Activated naive CD8-positive, alpha-beta T cell treated with anti-CD3 and anti-CD28 coated beads for 36 hours (primary cell): ENCODE measurements at regions not wholly inside any gene's neighbourhood (a gene's known extent, or its start where the extent isn't known, plus 50 kb on each side); places are given as distances from the start of the nearest gene placed in this dataset.

Experiments
- DNase-seq: peaks from one replicate; pipeline ENCODE4 v3.0.0; 2021
- H3K27ac Mint-ChIP-seq: one replicate; pipeline ENCODE4 v1.8.0; 2022; ENCODE audit warnings: mild to moderate bottlenecking, moderate library complexity, mixed read lengths
- H3K27me3 Mint-ChIP-seq: one replicate; pipeline ENCODE4 v1.8.0; 2022; ENCODE audit warnings: mild to moderate bottlenecking, mixed read lengths
- H3K36me3 Mint-ChIP-seq: one replicate; pipeline ENCODE4 v1.8.0; 2021; ENCODE audit warnings: mild to moderate bottlenecking, mixed read lengths
- H3K4me1 Mint-ChIP-seq: one replicate; pipeline ENCODE4 v1.8.0; 2021; ENCODE audit warnings: mixed read lengths
- H3K4me3 Mint-ChIP-seq: one replicate; pipeline ENCODE4 v1.8.0; 2022; ENCODE audit warnings: mild to moderate bottlenecking, moderate library complexity, mixed read lengths
- H3K9me3 Mint-ChIP-seq: one replicate; pipeline ENCODE4 v1.8.0; 2022; ENCODE audit warnings: mixed read lengths

GRCh38 chr3:116873142-116873541, 163.6 kb downstream of the TUSC7 start:
- no peaks in the 10 kb centered on the region for H3K27me3 Mint-ChIP-seq
- no peak for DNase-seq
- H3K4me3 Mint-ChIP-seq = no peak overlapping the region
- no peaks in the 10 kb centered on the region for H3K9me3 Mint-ChIP-seq
- no peaks in the 10 kb centered on the region for H3K36me3 Mint-ChIP-seq
- no peak overlapping the region for H3K27ac Mint-ChIP-seq
- no peaks in the 10 kb centered on the region for H3K4me1 Mint-ChIP-seq

GRCh38 chr3:116877968-116878367, 168.4 kb downstream of the TUSC7 start:
- H3K9me3 Mint-ChIP-seq = no peaks in the 10 kb centered on the region
- DNase-seq = no peak
- H3K36me3 Mint-ChIP-seq = no peaks in the 10 kb centered on the region
- no peak overlapping the region for H3K27ac Mint-ChIP-seq
- no peaks in the 10 kb centered on the region for H3K4me1 Mint-ChIP-seq
- H3K4me3 Mint-ChIP-seq = no peak overlapping the region
- H3K27me3 Mint-ChIP-seq = no peaks in the 10 kb centered on the region

GRCh38 chr3:116886202-116886893, 176.8 kb downstream of the TUSC7 start:
- no peak overlapping the region for H3K27ac Mint-ChIP-seq
- no peak overlapping the region for H3K4me3 Mint-ChIP-seq
- no peaks in the 10 kb centered on the region for H3K36me3 Mint-ChIP-seq
- H3K27me3 Mint-ChIP-seq = no peaks in the 10 kb centered on the region
- H3K9me3 Mint-ChIP-seq = no peaks in the 10 kb centered on the region
- DNase-seq = no peak
- H3K4me1 Mint-ChIP-seq = no peaks in the 10 kb centered on the region

GRCh38 chr3:116896116-116896515, 186.5 kb downstream of the TUSC7 start:
- no peak overlapping the region for H3K27ac Mint-ChIP-seq
- no peaks in the 10 kb centered on the region for H3K27me3 Mint-ChIP-seq
- H3K4me1 Mint-ChIP-seq = no peaks in the 10 kb centered on the region
- H3K4me3 Mint-ChIP-seq = no peak overlapping the region
- no peaks in the 10 kb centered on the region for H3K36me3 Mint-ChIP-seq
- no peaks in the 10 kb centered on the region for H3K9me3 Mint-ChIP-seq
- no peak for DNase-seq

- no peak overlapping the region for H3K27ac Mint-ChIP-seq
- no peaks in the 10 kb centered on the region for H3K9me3 Mint-ChIP-seq
- DNase-seq = no peak
- H3K4me1 Mint-ChIP-seq = no peaks in the 10 kb centered on the region
- H3K36me3 Mint-ChIP-seq = no peaks in the 10 kb centered on the region
- no peak overlapping the region for H3K4me3 Mint-ChIP-seq
- H3K27me3 Mint-ChIP-seq = no peaks in the 10 kb centered on the region
These were observed 187.8 kb downstream of the TUSC7 start for GRCh38 chr3:116897382-116897781.

GRCh38 chr3:116899253-116899652, 189.7 kb downstream of the TUSC7 start:
- H3K27me3 Mint-ChIP-seq = no peaks in the 10 kb centered on the region
- no peaks in the 10 kb centered on the region for H3K9me3 Mint-ChIP-seq
- no peaks in the 10 kb centered on the region for H3K36me3 Mint-ChIP-seq
- H3K27ac Mint-ChIP-seq = no peak overlapping the region
- no peaks in the 10 kb centered on the region for H3K4me1 Mint-ChIP-seq
- H3K4me3 Mint-ChIP-seq = no peak overlapping the region
- no peak for DNase-seq

GRCh38 chr3:116905334-116905733, 195.8 kb downstream of the TUSC7 start:
- no peaks in the 10 kb centered on the region for H3K36me3 Mint-ChIP-seq
- no peaks in the 10 kb centered on the region for H3K4me1 Mint-ChIP-seq
- H3K4me3 Mint-ChIP-seq = no peak overlapping the region
- H3K27ac Mint-ChIP-seq = no peak overlapping the region
- DNase-seq = no peak
- H3K9me3 Mint-ChIP-seq = no peaks in the 10 kb centered on the region
- H3K27me3 Mint-ChIP-seq = no peaks in the 10 kb centered on the region

- no peaks in the 10 kb centered on the region for H3K9me3 Mint-ChIP-seq
- DNase-seq = no peak
- no peak overlapping the region for H3K27ac Mint-ChIP-seq
- H3K4me1 Mint-ChIP-seq = no peaks in the 10 kb centered on the region
- H3K4me3 Mint-ChIP-seq = no peak overlapping the region
- no peaks in the 10 kb centered on the region for H3K27me3 Mint-ChIP-seq
- no peaks in the 10 kb centered on the region for H3K36me3 Mint-ChIP-seq
These were observed 196.2 kb downstream of the TUSC7 start for GRCh38 chr3:116905794-116906193.

GRCh38 chr3:116912116-116912515, 202.5 kb downstream of the TUSC7 start:
- H3K4me3 Mint-ChIP-seq = no peak overlapping the region
- no peaks in the 10 kb centered on the region for H3K36me3 Mint-ChIP-seq
- H3K4me1 Mint-ChIP-seq = no peaks in the 10 kb centered on the region
- H3K27me3 Mint-ChIP-seq = no peaks in the 10 kb centered on the region
- H3K9me3 Mint-ChIP-seq = peaks cover 2% of the 10 kb centered on the region
- no peak for DNase-seq
- H3K27ac Mint-ChIP-seq = no peak overlapping the region

GRCh38 chr3:116914004-116914403, 204.4 kb downstream of the TUSC7 start:
- Mint-ChIP-seq H3K27ac (no peak overlapping the region), H3K4me3 (no peak overlapping the region), H3K27me3 (no peaks in the 10 kb centered on the region), H3K4me1 (no peaks in the 10 kb centered on the region), H3K36me3 (no peaks in the 10 kb centered on the region), H3K9me3 (peaks cover 2% of the 10 kb centered on the region)
- DNase-seq = no peak

GRCh38 chr3:116916836-116917235, 207.3 kb downstream of the TUSC7 start:
- no peak overlapping the region for H3K27ac Mint-ChIP-seq
- DNase-seq = no peak
- no peak overlapping the region for H3K4me3 Mint-ChIP-seq
- no peaks in the 10 kb centered on the region for H3K4me1 Mint-ChIP-seq
- H3K36me3 Mint-ChIP-seq = no peaks in the 10 kb centered on the region
- no peaks in the 10 kb centered on the region for H3K27me3 Mint-ChIP-seq
- H3K9me3 Mint-ChIP-seq = peaks cover 2% of the 10 kb centered on the region

- Mint-ChIP-seq H3K9me3 (peaks cover 19% of the 10 kb centered on the region), H3K36me3 (no peaks in the 10 kb centered on the region), H3K27me3 (no peaks in the 10 kb centered on the region), H3K4me3 (no peak overlapping the region), H3K27ac (no peak overlapping the region), H3K4me1 (no peaks in the 10 kb centered on the region)
- DNase-seq = no peak
These were observed 211.4 kb downstream of the TUSC7 start for GRCh38 chr3:116920826-116921610.

- no peak for DNase-seq
- peaks cover 18% of the 10 kb centered on the region for H3K9me3 Mint-ChIP-seq
- no peaks in the 10 kb centered on the region for H3K27me3 Mint-ChIP-seq
- no peak overlapping the region for H3K27ac Mint-ChIP-seq
- H3K4me3 Mint-ChIP-seq = no peak overlapping the region
- H3K4me1 Mint-ChIP-seq = no peaks in the 10 kb centered on the region
- no peaks in the 10 kb centered on the region for H3K36me3 Mint-ChIP-seq
These were observed 218.3 kb downstream of the TUSC7 start for GRCh38 chr3:116927918-116928317.

- H3K27me3 Mint-ChIP-seq = no peaks in the 10 kb centered on the region
- no peak overlapping the region for H3K27ac Mint-ChIP-seq
- no peak for DNase-seq
- H3K36me3 Mint-ChIP-seq = no peaks in the 10 kb centered on the region
- no peaks in the 10 kb centered on the region for H3K4me1 Mint-ChIP-seq
- H3K9me3 Mint-ChIP-seq = peaks cover 13% of the 10 kb centered on the region
- no peak overlapping the region for H3K4me3 Mint-ChIP-seq
These were observed 220.1 kb downstream of the TUSC7 start for GRCh38 chr3:116929505-116930222.

- Mint-ChIP-seq H3K4me1 (no peaks in the 10 kb centered on the region), H3K27ac (no peak overlapping the region), H3K4me3 (no peak overlapping the region), H3K9me3 (peaks cover 4% of the 10 kb centered on the region), H3K36me3 (no peaks in the 10 kb centered on the region), H3K27me3 (no peaks in the 10 kb centered on the region)
- DNase-seq = no peak
These were observed 221.2 kb downstream of the TUSC7 start for GRCh38 chr3:116930786-116931185.
